IPS DF 6.9 (cell line): ENCODE measurements at regions not wholly inside any gene's neighbourhood (a gene's known extent, or its start where the extent isn't known, plus 50 kb on each side); places are given as distances from the start of the nearest gene placed in this dataset.
A peak's percentile ranks its signal among the peaks of the same experiment; 100 is the strongest.

Experiments
- DNase-seq: peaks from one replicate; pipeline ENCODE4 v3.0.0-alpha.2; 2013; ENCODE audit warnings: low read depth, low spot score
- H3K27ac ChIP-seq: one replicate; pipeline ENCODE4 v1.5.1; 2013; ENCODE audit warnings: low read length, control low read depth
- H3K27me3 ChIP-seq: 2 replicates; pipeline ENCODE4 v1.6.1; 2013; ENCODE audit warnings: mild to moderate bottlenecking, low read length; ENCODE audit not compliant: control insufficient read depth, insufficient read depth
- H3K36me3 ChIP-seq: 2 replicates; pipeline ENCODE4 v1.6.1; 2013; ENCODE audit warnings: low read length; ENCODE audit not compliant: control insufficient read depth, insufficient read depth
- H3K4me1 ChIP-seq: 2 replicates; pipeline ENCODE4 v1.6.1; 2013; ENCODE audit warnings: low read length; ENCODE audit not compliant: control insufficient read depth, insufficient read depth
- H3K4me3 ChIP-seq: 2 replicates; pipeline ENCODE4 v1.5.1; 2013; ENCODE audit warnings: mild to moderate bottlenecking, low read length
- H3K9me3 ChIP-seq: 2 replicates; pipeline ENCODE4 v1.6.1; 2013; ENCODE audit warnings: low read length, inconsistent platforms; ENCODE audit not compliant: control insufficient read depth, insufficient read depth
- WGBS: extraction: QIAGEN DNeasy Blood & Tissue Kit; methylation state at CpG from one replicate; pipeline ENCODE4 v1.1.7; 2013; ENCODE audit warnings: mixed read lengths, missing lambda C conversion rate; ENCODE audit not compliant: insufficient read length, insufficient coverage; 5-methylcytosine and 5-hydroxymethylcytosine counted together

- Histone ChIP-seq H3K4me3 (no peak overlapping the region), H3K36me3 (no peaks in the 10 kb centered on the region), H3K27me3 (no peaks in the 10 kb centered on the region), H3K4me1 (no peaks in the 10 kb centered on the region), H3K27ac (no peak overlapping the region), H3K9me3 (no peaks in the 10 kb centered on the region)
- no CpG with 5 or more reads among the region's 2 CpGs for WGBS
- DNase-seq, result no peak
Observed at GRCh38 chr18:7414459-7414858, 152.7 kb upstream of the PTPRM start.

DNA sequence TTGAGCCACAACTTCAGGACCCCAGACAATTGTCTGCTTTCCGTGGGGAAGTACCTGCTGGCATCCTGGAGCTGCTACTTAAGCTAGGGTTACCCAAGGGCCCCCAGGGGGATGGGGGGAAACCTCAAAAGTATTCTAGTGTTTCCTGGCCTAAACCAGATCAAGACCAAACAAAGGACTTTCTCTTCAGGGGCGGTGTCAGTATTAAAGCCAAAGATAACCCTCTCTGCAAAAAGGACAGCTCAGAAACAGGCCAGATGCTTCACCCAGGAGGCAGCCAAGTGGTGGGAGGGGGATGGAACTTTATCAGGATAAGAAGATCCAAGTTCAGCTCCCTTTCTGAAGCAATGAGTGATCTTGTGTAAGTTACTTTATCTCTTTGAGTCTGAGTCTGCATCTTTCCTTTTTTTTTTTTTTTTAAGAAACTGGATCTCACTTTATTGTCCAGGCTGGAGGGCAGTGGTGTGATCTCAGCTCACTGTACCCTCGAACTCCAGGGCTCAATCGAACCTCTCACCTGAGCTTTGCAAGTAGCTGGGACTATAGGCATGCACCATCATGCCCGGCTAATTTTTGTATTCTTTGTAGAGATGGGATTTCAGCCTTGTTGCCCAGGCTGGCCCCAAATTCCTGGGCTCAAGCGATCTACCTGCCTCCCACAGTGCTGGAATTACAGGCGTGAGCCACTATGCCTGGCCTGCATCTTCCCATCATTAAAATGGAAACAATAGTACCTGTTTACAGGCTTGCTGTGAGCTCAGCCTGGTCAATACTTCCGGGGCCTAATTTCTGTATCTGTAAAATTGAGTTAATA lies 151.8 kb upstream of the PTPRM start:
- Histone ChIP-seq H3K9me3 (no peaks in the 10 kb centered on the region), H3K27ac (no peak overlapping the region), H3K4me3 (no peak overlapping the region), H3K36me3 (no peaks in the 10 kb centered on the region), H3K4me1 (no peaks in the 10 kb centered on the region), H3K27me3 (no peaks in the 10 kb centered on the region)
- no peak for DNase-seq
- WGBS, result no CpG with 5 or more reads among the region's 8 CpGs

- H3K27me3 ChIP-seq, result no peaks in the 10 kb centered on the region
- no peaks in the 10 kb centered on the region for H3K9me3 ChIP-seq
- no peak overlapping the region for H3K4me3 ChIP-seq
- no peak overlapping the region for H3K27ac ChIP-seq
- H3K36me3 ChIP-seq, result no peaks in the 10 kb centered on the region
- H3K4me1 ChIP-seq, result no peaks in the 10 kb centered on the region
- no peak for DNase-seq
- WGBS, result no CpG with 5 or more reads among the region's 4 CpGs
Observed at GRCh38 chr18:7417727-7418126, 149.4 kb upstream of the PTPRM start.

DNA sequence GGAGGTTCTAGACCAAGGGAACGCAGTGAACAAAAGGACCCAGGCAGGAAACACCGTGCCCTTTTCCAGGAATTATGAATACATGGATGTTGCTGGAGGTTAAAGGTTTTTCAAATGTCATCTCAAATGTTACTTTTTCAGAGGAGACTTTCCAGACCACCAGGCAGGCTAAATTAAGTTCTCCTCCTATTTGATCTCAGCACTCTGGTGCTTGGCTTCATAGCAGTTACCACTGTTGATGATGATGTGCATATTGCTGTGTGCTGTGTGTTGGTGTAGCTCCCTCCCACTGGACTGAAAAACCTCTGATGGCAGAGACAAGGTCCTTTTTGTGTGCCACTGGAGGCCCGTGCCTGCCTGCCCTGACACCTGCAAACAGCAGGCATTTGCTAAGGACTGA lies 137.3 kb upstream of the PTPRM start:
- H3K27ac ChIP-seq, result no peak overlapping the region
- H3K9me3 ChIP-seq, result no peaks in the 10 kb centered on the region
- H3K27me3 ChIP-seq, result no peaks in the 10 kb centered on the region
- H3K36me3 ChIP-seq, result no peaks in the 10 kb centered on the region
- H3K4me1 ChIP-seq, result no peaks in the 10 kb centered on the region; the same call in 1 of the 2 replicates
- DNase-seq, result no peak
- H3K4me3 ChIP-seq, result no peak overlapping the region
- no CpG with 5 or more reads among the region's 3 CpGs for WGBS

DNA sequence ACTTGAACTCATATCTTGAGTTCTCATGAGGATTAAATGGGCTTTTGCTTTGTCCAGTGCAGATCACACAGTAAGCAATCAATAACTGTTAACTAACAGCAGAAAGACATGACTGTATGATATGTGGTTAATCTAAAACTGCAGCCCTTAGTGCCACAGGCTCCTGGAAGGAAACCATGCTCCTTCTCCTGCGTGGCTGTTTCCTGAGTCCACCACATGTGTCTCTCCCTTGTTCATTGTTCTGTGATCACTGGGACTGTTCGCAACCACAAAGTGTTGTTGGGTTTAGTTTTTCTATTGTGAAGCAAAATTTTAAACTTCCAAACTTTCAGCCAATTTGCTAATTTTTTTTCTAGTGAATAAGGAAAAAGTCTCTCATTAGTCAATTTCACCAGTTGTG lies 130.9 kb upstream of the PTPRM start:
- no peak overlapping the region for H3K4me3 ChIP-seq
- no peaks in the 10 kb centered on the region for H3K36me3 ChIP-seq
- no peaks in the 10 kb centered on the region for H3K9me3 ChIP-seq
- no peak for DNase-seq
- no peaks in the 10 kb centered on the region; the same call in 1 of the 2 replicates for H3K4me1 ChIP-seq
- no peak overlapping the region for H3K27ac ChIP-seq
- WGBS, result no CpG with 5 or more reads among the region's 2 CpGs
- H3K27me3 ChIP-seq, result no peaks in the 10 kb centered on the region

DNA sequence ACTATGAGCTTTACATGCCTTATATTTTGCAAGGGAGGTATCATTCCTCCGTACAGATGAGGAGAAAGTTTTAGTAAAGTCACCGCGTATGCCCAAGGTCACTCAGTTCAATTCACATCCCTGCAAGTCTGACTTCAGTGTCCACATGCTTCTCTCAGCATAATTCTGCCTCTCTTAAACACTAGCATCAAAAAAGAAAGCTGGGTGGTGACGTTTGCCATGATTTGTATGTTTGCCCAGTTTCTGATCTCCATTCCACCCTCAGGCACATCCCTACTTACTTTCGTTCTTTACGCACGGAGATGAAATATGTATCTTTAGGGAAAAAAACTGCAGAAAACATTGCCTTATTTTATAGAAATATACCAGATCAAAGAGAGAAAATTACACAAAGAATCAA lies 129.2 kb upstream of the PTPRM start:
- H3K36me3 ChIP-seq, result no peaks in the 10 kb centered on the region
- H3K9me3 ChIP-seq, result no peaks in the 10 kb centered on the region
- no peaks in the 10 kb centered on the region for H3K27me3 ChIP-seq
- no peaks in the 10 kb centered on the region for H3K4me1 ChIP-seq
- H3K27ac ChIP-seq, result no peak overlapping the region
- no peak overlapping the region for H3K4me3 ChIP-seq
- WGBS, result no CpG with 5 or more reads among the region's 7 CpGs
- DNase-seq, result no peak

- whole genome bisulfite sequencing, result no CpG with 5 or more reads among the region's 2 CpGs
- no peaks in the 10 kb centered on the region for H3K4me1 ChIP-seq
Observed at GRCh38 chr18:7438646-7439045, 128.5 kb upstream of the PTPRM start.

DNA sequence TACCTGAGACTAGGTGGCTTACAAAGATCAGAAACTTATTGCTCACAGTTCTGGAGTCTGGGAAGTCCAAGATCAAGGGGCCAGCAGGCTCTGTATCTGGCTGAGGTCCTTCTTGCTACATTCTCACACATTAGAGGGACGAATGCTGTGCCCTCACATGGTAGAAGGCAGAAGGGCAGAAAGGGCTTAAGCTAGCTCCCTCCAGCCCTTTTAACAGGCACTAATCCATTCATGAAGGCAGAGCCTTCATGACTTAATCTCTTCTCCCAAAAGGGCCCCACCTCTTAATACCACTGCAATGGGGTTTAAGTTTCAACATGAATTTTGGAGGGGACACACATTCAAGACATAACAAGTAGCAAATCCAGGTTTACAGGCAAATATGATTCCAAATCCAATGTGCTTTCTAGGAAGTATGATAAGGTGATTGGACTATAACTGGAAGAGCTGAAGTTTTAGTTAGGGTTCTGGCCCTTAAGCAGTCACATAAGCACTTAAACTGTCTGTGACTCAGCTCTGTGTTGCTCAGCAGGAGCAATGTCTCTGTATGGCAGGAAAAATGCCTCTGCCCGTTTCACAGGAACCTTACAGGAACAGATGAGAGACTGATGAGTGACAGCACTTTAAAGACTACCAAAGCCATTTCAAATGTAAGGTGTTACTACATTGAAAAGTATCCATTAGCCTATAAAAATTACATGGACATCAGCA lies 119.6 kb upstream of the PTPRM start:
- H3K36me3 ChIP-seq, result no peaks in the 10 kb centered on the region
- no peaks in the 10 kb centered on the region; the same call in 1 of the 2 replicates for H3K27me3 ChIP-seq
- WGBS, result no CpG with 5 or more reads among the region's 2 CpGs
- no peak overlapping the region for H3K27ac ChIP-seq
- H3K9me3 ChIP-seq, result no peaks in the 10 kb centered on the region
- H3K4me1 ChIP-seq, result no peaks in the 10 kb centered on the region
- DNase-seq, result no peak
- no peak overlapping the region for H3K4me3 ChIP-seq

More at GRCh38 chr18:7438646-7439045, 128.5 kb upstream of the PTPRM start:
- no peak for DNase-seq
- no peaks in the 10 kb centered on the region for H3K36me3 ChIP-seq
- H3K27ac ChIP-seq, result no peak overlapping the region
- H3K27me3 ChIP-seq, result no peaks in the 10 kb centered on the region
- no peaks in the 10 kb centered on the region for H3K9me3 ChIP-seq
- no peak overlapping the region for H3K4me3 ChIP-seq

- no peaks in the 10 kb centered on the region for H3K27me3 ChIP-seq
- H3K36me3 ChIP-seq, result no peaks in the 10 kb centered on the region
- no peaks in the 10 kb centered on the region for H3K9me3 ChIP-seq
- H3K4me3 ChIP-seq, result no peak overlapping the region
- no peaks in the 10 kb centered on the region for H3K4me1 ChIP-seq
- no CpG with 5 or more reads among the region's 6 CpGs for WGBS
- DNase-seq, result peak; percentile 50
- no peak overlapping the region for H3K27ac ChIP-seq
Observed at GRCh38 chr18:7452331-7452730, 114.8 kb upstream of the PTPRM start.

DNA sequence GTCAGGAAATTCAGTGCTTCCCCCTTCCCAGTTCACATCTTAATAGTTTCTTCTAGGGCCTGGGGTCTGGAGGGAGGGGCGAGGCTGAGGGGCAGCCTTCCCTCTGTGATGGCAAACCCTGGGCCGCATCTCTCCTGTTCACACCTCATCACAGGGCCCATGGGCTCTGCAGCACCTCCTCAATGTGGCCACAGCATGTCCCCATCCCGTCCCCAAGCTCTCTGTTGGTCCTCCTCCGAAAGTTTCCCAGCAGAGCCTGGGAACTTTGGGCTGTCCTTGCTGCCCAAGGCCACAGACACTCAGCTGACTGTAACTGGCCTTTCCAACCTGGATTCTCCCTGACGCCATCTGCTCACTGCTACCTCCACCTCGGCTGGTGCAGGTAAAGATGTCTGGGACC lies 112.7 kb upstream of the PTPRM start:
- H3K27ac ChIP-seq, result no peak overlapping the region
- no CpG with 5 or more reads among the region's 6 CpGs for WGBS
- no peaks in the 10 kb centered on the region for H3K4me1 ChIP-seq
- H3K36me3 ChIP-seq, result no peaks in the 10 kb centered on the region
- no peaks in the 10 kb centered on the region for H3K9me3 ChIP-seq
- DNase-seq, result no peak
- H3K27me3 ChIP-seq, result no peaks in the 10 kb centered on the region
- no peak overlapping the region for H3K4me3 ChIP-seq
